Fibroblast of pulmonary artery (primary cell): ENCODE measurements at regions not wholly inside any gene's neighbourhood (a gene's known extent, or its start where the extent isn't known, plus 50 kb on each side); places are given as distances from the start of the nearest gene placed in this dataset.

Experiments
- DNase-seq: peaks from one replicate; pipeline ENCODE4 v3.0.0-alpha.2; 2010; ENCODE audit warnings: low read depth
- H3K4me3 ChIP-seq: replicated peaks from 2 replicates; pipeline ENCODE4 v1.5.1; 2011; ENCODE audit warnings: low read depth, mild to moderate bottlenecking, control low read depth, low read length, moderate library complexity
- CTCF ChIP-seq: IDR thresholded peaks from 2 replicates; pipeline ENCODE4 v1.5.1; 2011; ENCODE audit warnings: mild to moderate bottlenecking, control low read depth, low read length, inconsistent platforms; ENCODE audit errors: missing control alignments

- no peak overlapping the region for H3K4me3 ChIP-seq
- no peak for TF ChIP-seq CTCF
- no peak for DNase-seq
Measured at GRCh38 chr5:163653526-163653925, 148.1 kb downstream of the MAT2B start.

- no peak overlapping the region for H3K4me3 ChIP-seq
- no peak for TF ChIP-seq CTCF
- DNase-seq: no peak
Measured at GRCh38 chr5:163658702-163659567, 153.5 kb downstream of the MAT2B start.

- no peak for DNase-seq
- TF ChIP-seq CTCF: no peak
Measured at GRCh38 chr5:163659568-163659902, 154.1 kb downstream of the MAT2B start.

GRCh38 chr5:163660486-163660885, 155.1 kb downstream of the MAT2B start:
- H3K4me3 ChIP-seq: no peak overlapping the region
- no peak for TF ChIP-seq CTCF
- no peak for DNase-seq

More at GRCh38 chr5:163659568-163659902, 154.1 kb downstream of the MAT2B start:
- H3K4me3 ChIP-seq: no peak overlapping the region

GRCh38 chr5:163661360-163661759, 155.9 kb downstream of the MAT2B start:
- H3K4me3 ChIP-seq: no peak overlapping the region
- no peak for DNase-seq
- TF ChIP-seq CTCF: no peak

GRCh38 chr5:163670036-163670435, 164.6 kb downstream of the MAT2B start:
- no peak for DNase-seq
- no peak overlapping the region for H3K4me3 ChIP-seq
- no peak for TF ChIP-seq CTCF

GRCh38 chr5:163677092-163677491, 171.7 kb downstream of the MAT2B start:
- no peak overlapping the region for H3K4me3 ChIP-seq
- no peak for TF ChIP-seq CTCF
- no peak for DNase-seq
